Heart left ventricle (tissue), 16 donors: ENCODE measurements at regions not wholly inside any gene's neighbourhood (a gene's known extent, or its start where the extent isn't known, plus 50 kb on each side); places are given as distances from the start of the nearest gene placed in this dataset.

ENCODE experiments used
- ATAC-seq, 4 donors: fragments of 200-7000 bp; cut with Tn5 transposase; one replicate each; pipeline ENCODE4 v1.9.1; 2020 to 2022; ENCODE audit warnings: moderate library complexity in 4 of 4, mild to moderate bottlenecking in 3 of 4, moderate number of reproducible peaks in 1 of 4
- DNase-seq, 5 donors: peaks; one replicate each; pipeline ENCODE4 v3.0.0-alpha.2; 2020
- H3K27ac ChIP-seq, 12 donors: fragments of 200-600 bp; sonication (generic) in 4 of 12; one replicate each; pipeline versions ENCODE4 v1.5.0 to v1.8.0; 2016 to 2022; ENCODE audit warnings: mild to moderate bottlenecking in 2 of 12
- H3K27me3 ChIP-seq, 9 donors: fragments of 200-600 bp; sonication (generic) in 2 of 9; one replicate each; pipeline versions ENCODE4 v1.5.1 to v1.8.0; 2016 to 2022; ENCODE audit warnings: mild to moderate bottlenecking in 3 of 9
- H3K36me3 ChIP-seq, 9 donors: fragments of 200-600 bp; sonication (generic) in 2 of 9; one replicate each; pipeline versions ENCODE4 v1.5.0 to v1.8.0; 2018 to 2022; ENCODE audit warnings: mild to moderate bottlenecking in 2 of 9
- H3K4me1 ChIP-seq, 12 donors: fragments of 200-600 bp; sonication (generic) in 4 of 12; one replicate each; pipeline versions ENCODE4 v1.5.0 to v1.8.0; 2016 to 2022; ENCODE audit warnings: mild to moderate bottlenecking in 3 of 12
- H3K4me3 ChIP-seq, 12 donors: fragments of 200-600 bp; sonication (generic) in 4 of 12; one replicate each; pipeline versions ENCODE4 v1.5.0 to v1.8.0; 2017 to 2022; ENCODE audit warnings: mild to moderate bottlenecking in 9 of 12, moderate library complexity in 4 of 12
- H3K9me3 ChIP-seq, 12 donors: fragments of 200-600 bp; sonication (generic) in 4 of 12; one replicate each; pipeline versions ENCODE4 v1.5.0 to v1.8.0; 2016 to 2022; ENCODE audit warnings: mild to moderate bottlenecking in 1 of 12
- POLR2A ChIP-seq, 2 donors: fragments of 450-650 bp; IDR thresholded peaks; one replicate each; pipeline ENCODE4 v1.6.1; 2017; ENCODE audit warnings: antibody characterized with exemption in 2 of 2, mild to moderate bottlenecking in 2 of 2, moderate library complexity in 2 of 2
- WGBS, 4 donors: extraction: QIAGEN DNeasy Blood & Tissue Kit in 2 of 4; methylation state at CpG; one replicate each; pipeline versions ENCODE4 v1.1.5 to v1.1.7; 2013 to 2018; 5-methylcytosine and 5-hydroxymethylcytosine counted together
- intact Hi-C, 10 donors: fragments of 100-400 bp; cut with DNase I; formaldehyde crosslinking; loops; one replicate each; pipeline versions ENCODE4 v1.11.1 to v1.14.2; 2022
- TF ChIP-seq, protein P1 (sequence below), 12 donors: fragments of 200-600 bp; sonication (generic) in 4 of 12; IDR thresholded peaks; one replicate each; pipeline versions ENCODE4 v1.5.0 to v1.8.0; 2018 to 2022; ENCODE audit warnings: antibody characterized with exemption in 12 of 12, mild to moderate bottlenecking in 5 of 12
- donor health status: ischemic (EF 13 %, LVEDD 7.1; RV severe dilation, severe dysfunction).
- donor health status: healthy with polysubstance abuse.
- donor health status: DM: no; HTN: yes; CAD: no.
- donor health status: DM: no; HTN: no; CAD: no.
- donor health status: ischemic (EF 25% LVEDD 6.9; RV normal size, moderate dysfunction).
- donor health status: ischemic (EF 25% LVEDD 5.7; RV mildly dilated, moderate dysfunction).
- donor health status: healthy.
- donor health status: DM: yes; HTN: yes; CAD: no.
- donor health status: ischemic (EF 35%, LVEDD 5.7; RV mildly dilated, moderate dysfunction).
- donor health status: nonischemic (EF 11% LVEDD 7.7; RV severe dilation, severe dysfunction).
- donor health status: DM: yes; HTN: yes; CAD: no.
- donor health status: PGD.
- donor health status: ischemic (EF 29% LVEDD 5.4; RV normal size, mild dysfunction).
- donor health status: nonischemic (EF 23%, LVEDD 6.1; RV moderate dilation, normal function).

DNA sequence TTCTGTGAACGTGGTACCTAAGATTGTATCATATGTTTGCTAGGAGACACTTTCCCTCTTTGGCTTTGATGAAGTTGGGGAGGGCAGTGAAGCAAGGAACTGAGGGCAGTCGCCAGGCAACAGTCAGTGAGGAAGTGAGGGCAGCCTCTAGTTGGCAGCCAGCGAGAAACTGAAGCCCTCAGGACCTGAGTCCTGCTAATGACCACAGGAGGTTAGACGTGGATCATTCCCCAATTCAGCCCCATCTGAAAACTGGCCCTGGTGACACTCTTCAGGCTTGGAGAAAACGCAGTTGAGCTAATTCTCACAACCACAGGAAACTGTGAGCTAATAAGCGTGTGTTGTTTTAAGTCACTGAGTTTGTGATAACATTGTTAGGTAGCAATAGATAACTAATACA, 84.5 kb upstream of the REG3G start:
- H3K27me3 ChIP-seq, result no peaks in the 10 kb centered on the region
- peaks cover 0 to 13% (median 0%) of the 10 kb centered on the region in 12 donors for H3K9me3 ChIP-seq
- DNase-seq (no peak), ATAC-seq (no peak)
- intact Hi-C loops, result no loop called here
- WGBS, 4 donors, result 36 to 52% (median 40%) methylated on average over 6 of the region's 6 CpGs
- H3K27ac ChIP-seq, result no peak overlapping the region
- H3K4me3 ChIP-seq, result no peak overlapping the region
- no peaks in the 10 kb centered on the region for H3K4me1 ChIP-seq
- no peaks in the 10 kb centered on the region for H3K36me3 ChIP-seq
- no peak for TF ChIP-seq POLR2A (IDR thresholded peaks at IDR 0.05)
- TF ChIP-seq, protein P1, sequence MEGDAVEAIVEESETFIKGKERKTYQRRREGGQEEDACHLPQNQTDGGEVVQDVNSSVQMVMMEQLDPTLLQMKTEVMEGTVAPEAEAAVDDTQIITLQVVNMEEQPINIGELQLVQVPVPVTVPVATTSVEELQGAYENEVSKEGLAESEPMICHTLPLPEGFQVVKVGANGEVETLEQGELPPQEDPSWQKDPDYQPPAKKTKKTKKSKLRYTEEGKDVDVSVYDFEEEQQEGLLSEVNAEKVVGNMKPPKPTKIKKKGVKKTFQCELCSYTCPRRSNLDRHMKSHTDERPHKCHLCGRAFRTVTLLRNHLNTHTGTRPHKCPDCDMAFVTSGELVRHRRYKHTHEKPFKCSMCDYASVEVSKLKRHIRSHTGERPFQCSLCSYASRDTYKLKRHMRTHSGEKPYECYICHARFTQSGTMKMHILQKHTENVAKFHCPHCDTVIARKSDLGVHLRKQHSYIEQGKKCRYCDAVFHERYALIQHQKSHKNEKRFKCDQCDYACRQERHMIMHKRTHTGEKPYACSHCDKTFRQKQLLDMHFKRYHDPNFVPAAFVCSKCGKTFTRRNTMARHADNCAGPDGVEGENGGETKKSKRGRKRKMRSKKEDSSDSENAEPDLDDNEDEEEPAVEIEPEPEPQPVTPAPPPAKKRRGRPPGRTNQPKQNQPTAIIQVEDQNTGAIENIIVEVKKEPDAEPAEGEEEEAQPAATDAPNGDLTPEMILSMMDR (IDR thresholded peaks at IDR 0.05), result no peak

GRCh38 chr2:78941751-78942150, 83.8 kb upstream of the REG3G start:
- H3K27ac ChIP-seq, result no peak overlapping the region
- no peaks in the 10 kb centered on the region for H3K36me3 ChIP-seq
- peaks cover 0 to 17% (median 0%) of the 10 kb centered on the region in 12 donors for H3K9me3 ChIP-seq
- ATAC-seq (no peak), DNase-seq (no peak)
- H3K4me3 ChIP-seq, result no peak overlapping the region
- intact Hi-C loops, result no loop called here
- no peaks in the 10 kb centered on the region for H3K4me1 ChIP-seq
- WGBS, 4 donors, result 35 to 52% (median 42%) methylated on average over 2 of the region's 2 CpGs
- no peaks in the 10 kb centered on the region for H3K27me3 ChIP-seq
- no peak for TF ChIP-seq POLR2A (IDR thresholded peaks at IDR 0.05)
- TF ChIP-seq, protein P1 (IDR thresholded peaks at IDR 0.05), result no peak

- no peaks in the 10 kb centered on the region for H3K36me3 ChIP-seq
- DNase-seq (no peak), ATAC-seq (no peak)
- H3K9me3 ChIP-seq, result no peaks in the 10 kb centered on the region
- TF ChIP-seq POLR2A (IDR thresholded peaks at IDR 0.05), result no peak
- intact Hi-C loops, result no loop called here
- WGBS, 4 donors, result 80 to 92% (median 87%) methylated on average over 2 of the region's 2 CpGs
- no peak overlapping the region for H3K27ac ChIP-seq
- H3K4me1 ChIP-seq, result no peaks in the 10 kb centered on the region
- H3K27me3 ChIP-seq, result no peaks in the 10 kb centered on the region
- H3K4me3 ChIP-seq, result no peak overlapping the region
These were observed 61.6 kb upstream of the REG3G start for GRCh38 chr2:78963881-78964280.

- no peak for TF ChIP-seq POLR2A (IDR thresholded peaks at IDR 0.05)
- no peak overlapping the region for H3K27ac ChIP-seq
- DNase-seq, result no peak
- H3K36me3 ChIP-seq, result no peaks in the 10 kb centered on the region
- ATAC-seq, result no peak
- H3K4me1 ChIP-seq, result no peaks in the 10 kb centered on the region
- no peak overlapping the region for H3K4me3 ChIP-seq
- no peaks in the 10 kb centered on the region for H3K27me3 ChIP-seq
- no peaks in the 10 kb centered on the region for H3K9me3 ChIP-seq
- 71 to 82% (median 77%) methylated on average over 4 of the region's 4 CpGs for WGBS, 4 donors
- intact Hi-C loops, result no loop called here
These were observed 58.2 kb upstream of the REG3G start for GRCh38 chr2:78967294-78967693.

- Histone ChIP-seq H3K9me3 (no peaks in the 10 kb centered on the region), H3K4me3 (no peak overlapping the region), H3K4me1 (no peaks in the 10 kb centered on the region), H3K27me3 (no peaks in the 10 kb centered on the region), H3K36me3 (no peaks in the 10 kb centered on the region), H3K27ac (no peak overlapping the region)
- intact Hi-C loops, result no loop called here
- ATAC-seq (no peak), DNase-seq (no peak)
- TF ChIP-seq POLR2A (IDR thresholded peaks at IDR 0.05), result no peak
- TF ChIP-seq, protein P1 (IDR thresholded peaks at IDR 0.05), result no peak
- 60 to 80% (median 71%) methylated on average over 3 of the region's 3 CpGs for WGBS, 4 donors
These were observed 51.9 kb upstream of the REG3G start for GRCh38 chr2:78973630-78974029.
